AG09319 (cell line): ENCODE measurements at regions not wholly inside any gene's neighbourhood (a gene's known extent, or its start where the extent isn't known, plus 50 kb on each side); places are given as distances from the start of the nearest gene placed in this dataset.

ENCODE experiments used
- DNase-seq: peaks from one replicate; pipeline ENCODE4 v3.0.0-alpha.2; 2010; ENCODE audit warnings: low read depth; ENCODE audit errors: extremely low read depth
- CTCF ChIP-seq: IDR thresholded peaks from 2 replicates; pipeline ENCODE4 v1.5.1; 2011; ENCODE audit warnings: low read depth, mild to moderate bottlenecking, inconsistent platforms, low read length, moderate library complexity

GRCh38 chr10:111211241-111211640, 134.4 kb downstream of the ADRA2A start:
- no peak for TF ChIP-seq CTCF

GRCh38 chr10:111211706-111212105, 134.9 kb downstream of the ADRA2A start:
- no peak for DNase-seq
- no peak for TF ChIP-seq CTCF

More at GRCh38 chr10:111211241-111211640, 134.4 kb downstream of the ADRA2A start:
- DNase-seq: no peak

- DNase-seq: no peak
- no peak for TF ChIP-seq CTCF
Observed at GRCh38 chr10:111221682-111222480, 145.1 kb downstream of the ADRA2A start.

GRCh38 chr10:111222961-111223360, 146.1 kb downstream of the ADRA2A start:
- DNase-seq: no peak

GRCh38 chr10:111231779-111232178, 154.9 kb downstream of the ADRA2A start:
- DNase-seq: no peak
- no peak for TF ChIP-seq CTCF

More at GRCh38 chr10:111222961-111223360, 146.1 kb downstream of the ADRA2A start:
- TF ChIP-seq CTCF: no peak

GRCh38 chr10:111233439-111233838, 156.6 kb downstream of the ADRA2A start:
- TF ChIP-seq CTCF: no peak
- no peak for DNase-seq

- TF ChIP-seq CTCF: no peak
- DNase-seq: no peak
Observed at GRCh38 chr10:111234234-111234913, 157.5 kb downstream of the ADRA2A start.
